C4-2B (cell line): ENCODE measurements at regions not wholly inside any gene's neighbourhood (a gene's known extent, or its start where the extent isn't known, plus 50 kb on each side); places are given as distances from the start of the nearest gene placed in this dataset.

Experiments used
- CTCF ChIP-seq: fragments of 450-650 bp; conservative IDR thresholded peaks from 2 replicates; pipeline ENCODE4 v1.5.1; 2017; ENCODE audit warnings: mild to moderate bottlenecking
- ZFX ChIP-seq: fragments of 450-650 bp; IDR thresholded peaks from 2 replicates; pipeline ENCODE4 v1.6.1; 2017

GRCh38 chr7:41447450-41448042, 255.3 kb downstream of the INHBA start:
- TF ChIP-seq CTCF (no peak), ZFX (no peak)
